Loucy (cell line): ENCODE measurements at regions not wholly inside any gene's neighbourhood (a gene's known extent, or its start where the extent isn't known, plus 50 kb on each side); places are given as distances from the start of the nearest gene placed in this dataset.

Experiments
- CTCF ChIP-seq: fragments of 200-600 bp; sonication (generic); conservative IDR thresholded peaks from 2 replicates; pipeline ENCODE4 v1.5.1; 2014; ENCODE audit warnings: mild to moderate bottlenecking, antibody characterized with exemption, low read length
- EZH2phosphoT487 ChIP-seq: fragments of 200-600 bp; IDR thresholded peaks from 2 replicates; pipeline ENCODE4 v1.6.1; 2018; ENCODE audit warnings: antibody characterized with exemption, mild to moderate bottlenecking, moderate library complexity, borderline replicate concordance

GRCh38 chr1:199909137-199909536 lies 118.4 kb upstream of the NR5A2 start:
- TF ChIP-seq CTCF = no peak
- TF ChIP-seq EZH2phosphoT487 = no peak
